ENCODE measurements at regions not wholly inside any gene's neighbourhood (a gene's known extent, or its start where the extent isn't known, plus 50 kb on each side); places are given as distances from the start of the nearest gene placed in this dataset.

GRCh38 chr2:105560157-105560556 is 161.3 kb upstream of the FHL2 start:
- BruUV-seq (replicated peaks) = no TSS peak
- Histone ChIP-seq H2BK120ac (ENCODE audit: low read depth, low read length) (no peak overlapping the region), H4K8ac (ENCODE audit: low read depth in 2 of 2, low read length in 2 of 2) (no peak overlapping the region), H3K56ac (ENCODE audit: extremely low read depth, insufficient read depth, low read length) (no peak overlapping the region), H3K27me3 (ENCODE audit: control insufficient read depth, insufficient read depth, low read length) (peaks cover 63% of the 10 kb centered on the region), H3K4me1 (ENCODE audit: control insufficient read depth, insufficient read depth, low read length) (no peaks in the 10 kb centered on the region), H3K27ac (ENCODE audit: insufficient read depth, low read length) (no peak overlapping the region), H2BK15ac (ENCODE audit: low read depth, low read length) (no peak overlapping the region), H3K79me1 (ENCODE audit: low read depth in 1 of 2, low read length in 2 of 2) (no peaks in the 10 kb centered on the region), H3K23ac (ENCODE audit: low read depth, low read length) (no peak overlapping the region), H3K4ac (ENCODE audit: low read depth, low read length) (no peak overlapping the region), H4K5ac (ENCODE audit: low read depth, low read length) (no peak overlapping the region), H2BK5ac (ENCODE audit: low read depth, low read length, poor library complexity, severe bottlenecking) (no peak overlapping the region), H3K18ac (ENCODE audit: low read depth, low read length) (no peak overlapping the region), H3K9ac (ENCODE audit: low read depth, low read length) (no peak overlapping the region), H3K14ac (replicated peaks; ENCODE audit: low read depth, low read length) (no peak overlapping the region), H3K4me2 (ENCODE audit: low read depth, low read length) (no peak overlapping the region), H3K4me3 (ENCODE audit: insufficient read depth, low read depth, low read length) (no peak overlapping the region), H3K9me1 (ENCODE audit: insufficient read depth, low read length) (no peaks in the 10 kb centered on the region), H3K36me3 (ENCODE audit: control insufficient read depth, insufficient read depth, low read length) (no peaks in the 10 kb centered on the region), H2AK9ac (replicated peaks; ENCODE audit: low read depth, low read length, poor library complexity) (no peak overlapping the region), H2AK5ac (ENCODE audit: low read depth, low read length) (no peak overlapping the region), H4K91ac (ENCODE audit: insufficient read depth, low read depth, low read length) (no peak overlapping the region), H2BK20ac (ENCODE audit: low read depth, low read length) (no peak overlapping the region), H4K20me1 (ENCODE audit: insufficient read depth, low read length) (no peaks in the 10 kb centered on the region), H3K9me3 (ENCODE audit: control insufficient read depth, insufficient read depth, low read length) (peaks cover 3% of the 10 kb centered on the region), H2AFZ (replicated peaks; ENCODE audit: low read length, poor library complexity) (no peak overlapping the region)
- in situ Hi-C loops (cut with MboI; ENCODE audit: low sequenced_read_pairs) = no loop called here
- ChIA-PET POLR2A (ENCODE audit: unreplicated experiment) (no interaction called here), CTCF (no interaction called here)
- WGBS, 2 experiments (ENCODE audit: extremely low coverage in 2 of 2, insufficient read length in 1 of 2) = no CpG with 5 or more reads among the region's 10 CpGs
- intact Hi-C loops (cut with micrococcal nuclease) = no loop called here
- DNase-seq (no peak), ATAC-seq (ENCODE audit: low read depth) (no peak)
- dilution Hi-C loops (cut with HindIII; ENCODE audit: low sequenced_read_pairs, unreplicated experiment) = no loop called here
- TF ChIP-seq CHD1 (IDR thresholded peaks at IDR 0.05; ENCODE audit: low read depth, low read length) = no peak
- no peak for TF ChIP-seq MXI1 (IDR thresholded peaks at IDR 0.05; ENCODE audit: borderline replicate concordance, low read depth, low read length)
- TF ChIP-seq NFE2L2 (IDR thresholded peaks at IDR 0.05; ENCODE audit: low read depth, low read length) = no peak
- no peak for TF ChIP-seq CEBPB (IDR thresholded peaks at IDR 0.05; ENCODE audit: low read depth, low read length)
- no peak for TF ChIP-seq USF2 (IDR thresholded peaks at IDR 0.05; ENCODE audit: low read depth, low read length)
- TF ChIP-seq MAZ (IDR thresholded peaks at IDR 0.05; ENCODE audit: borderline replicate concordance, low read depth, low read length) = no peak
